ENCODE measurements at regions not wholly inside any gene's neighbourhood (a gene's known extent, or its start where the extent isn't known, plus 50 kb on each side); places are given as distances from the start of the nearest gene placed in this dataset.

DNA sequence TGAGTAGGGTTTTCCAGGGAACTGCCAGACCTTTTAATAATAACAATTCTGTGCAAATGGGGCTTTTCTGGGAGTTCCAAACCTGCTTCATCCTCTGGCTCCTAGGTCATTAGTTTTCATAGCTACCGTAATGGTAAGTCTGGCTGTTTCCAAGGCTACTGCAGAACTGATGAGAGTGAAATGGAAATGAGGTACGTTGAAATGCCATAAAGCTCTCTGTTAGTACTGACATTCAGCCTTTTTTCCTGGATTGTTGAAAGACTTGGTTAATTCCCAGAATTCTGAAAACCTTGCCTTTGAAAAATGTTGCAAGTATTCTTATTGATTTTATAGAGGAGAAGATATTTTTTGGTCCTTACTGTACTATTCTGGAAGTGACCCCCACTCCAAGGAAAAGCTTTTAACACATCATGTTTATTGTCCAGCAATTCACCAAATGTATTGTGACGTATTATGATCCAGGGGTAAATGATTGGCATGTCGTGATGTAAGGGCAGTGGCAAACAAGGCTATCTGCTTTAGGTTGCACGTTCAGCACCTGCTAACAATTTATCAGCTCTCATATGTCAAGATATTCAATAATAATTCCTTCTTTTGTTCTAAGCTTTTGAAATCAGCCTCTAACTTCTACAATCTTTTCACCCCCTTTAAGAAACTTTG is 767.0 kb upstream of the RAB6C start:
- TF ChIP-seq TAF1 (IDR thresholded peaks at IDR 0.05; ENCODE audit: low read depth, low read length) (no peak), POLR2A (IDR thresholded peaks at IDR 0.05; ENCODE audit: low read depth, low read length) (no peak), POLR2AphosphoS5 (IDR thresholded peaks at IDR 0.05; ENCODE audit: low read depth, low read length) (no peak), SPI1 (IDR thresholded peaks at IDR 0.05; ENCODE audit: low read depth, low read length) (no peak)
